K562 (cell line): ENCODE measurements at regions not wholly inside any gene's neighbourhood (a gene's known extent, or its start where the extent isn't known, plus 50 kb on each side); places are given as distances from the start of the nearest gene placed in this dataset.

ENCODE experiments used
- ATF4 ChIP-seq: fragments of 450-650 bp; formaldehyde crosslinking; IDR thresholded peaks from 2 replicates; pipeline ENCODE4 v1.4.0; 2022; ENCODE audit warnings: mild to moderate bottlenecking, moderate library complexity
- GABPB1 ChIP-seq: sonication (generic); formaldehyde crosslinking; IDR thresholded peaks from 2 replicates; pipeline ENCODE4 v1.8.0; 2022; ENCODE audit warnings: mild to moderate bottlenecking, missing genetic modification reagents
- RNF2 ChIP-seq: sonication (generic); IDR thresholded peaks from 2 replicates; pipeline ENCODE4 v1.6.1; 2016
- SIX5 ChIP-seq, 2 experiments: IDR thresholded peaks; 2 replicates each; pipeline ENCODE4 v1.6.1; 2011; ENCODE audit warnings: low read length in 2 of 2, borderline replicate concordance in 1 of 2, low read depth in 1 of 2, mild to moderate bottlenecking in 1 of 2, moderate library complexity in 1 of 2; ENCODE audit not compliant: insufficient read depth in 1 of 2
- TAF15 ChIP-seq: fragments of 200-400 bp; formaldehyde crosslinking; IDR thresholded peaks from 2 replicates; pipeline ENCODE4 v1.6.1; 2017; ENCODE audit warnings: mild to moderate bottlenecking, low read depth, low read length, moderate library complexity
- TCF7L2 ChIP-seq: fragments of 150-350 bp; IDR thresholded peaks from 2 replicates; pipeline ENCODE4 v1.6.1; 2016; ENCODE audit warnings: low read depth, mild to moderate bottlenecking, low read length, moderate library complexity
- THRAP3 ChIP-seq: fragments of 450-650 bp; IDR thresholded peaks from 2 replicates; pipeline ENCODE4 v1.6.1; 2016; ENCODE audit warnings: mild to moderate bottlenecking, inconsistent platforms, borderline replicate concordance
- ZNF263 ChIP-seq: sonication (generic); formaldehyde crosslinking; IDR thresholded peaks from 2 replicates; pipeline ENCODE4 v1.8.0; 2022; ENCODE audit warnings: mild to moderate bottlenecking, missing genetic modification reagents, borderline replicate concordance
- TF ChIP-seq, protein P1 (sequence below): fragments of 450-650 bp; IDR thresholded peaks from 2 replicates; pipeline ENCODE4 v1.6.1; 2016; ENCODE audit warnings: borderline replicate concordance
- TF ChIP-seq, protein P2 (sequence below): sonication (generic); formaldehyde crosslinking; IDR thresholded peaks from 2 replicates; pipeline ENCODE4 v1.8.1; 2023; ENCODE audit warnings: mild to moderate bottlenecking, missing genetic modification reagents, moderate library complexity

DNA sequence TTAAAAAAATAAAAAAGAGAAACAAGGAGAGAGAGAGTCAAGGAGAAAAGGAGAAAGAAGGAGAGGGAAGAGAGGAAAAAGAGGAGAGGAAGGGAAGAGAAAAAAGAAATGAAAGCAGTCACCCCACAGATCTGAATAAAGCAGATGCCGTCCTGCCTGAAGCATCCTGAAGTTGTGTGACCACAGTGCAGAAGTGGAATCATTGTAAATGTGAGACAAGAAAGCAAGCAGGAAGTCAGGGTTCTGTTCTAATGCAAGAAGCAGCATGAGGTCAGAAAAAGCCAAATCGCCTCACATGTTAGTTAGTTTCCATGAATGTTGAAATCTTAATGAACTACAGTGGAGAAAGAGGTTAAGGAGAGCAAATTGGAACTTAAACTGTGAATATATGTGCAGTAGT, 692.5 kb downstream of the CENPC start (continued):
- TF ChIP-seq, protein P1, sequence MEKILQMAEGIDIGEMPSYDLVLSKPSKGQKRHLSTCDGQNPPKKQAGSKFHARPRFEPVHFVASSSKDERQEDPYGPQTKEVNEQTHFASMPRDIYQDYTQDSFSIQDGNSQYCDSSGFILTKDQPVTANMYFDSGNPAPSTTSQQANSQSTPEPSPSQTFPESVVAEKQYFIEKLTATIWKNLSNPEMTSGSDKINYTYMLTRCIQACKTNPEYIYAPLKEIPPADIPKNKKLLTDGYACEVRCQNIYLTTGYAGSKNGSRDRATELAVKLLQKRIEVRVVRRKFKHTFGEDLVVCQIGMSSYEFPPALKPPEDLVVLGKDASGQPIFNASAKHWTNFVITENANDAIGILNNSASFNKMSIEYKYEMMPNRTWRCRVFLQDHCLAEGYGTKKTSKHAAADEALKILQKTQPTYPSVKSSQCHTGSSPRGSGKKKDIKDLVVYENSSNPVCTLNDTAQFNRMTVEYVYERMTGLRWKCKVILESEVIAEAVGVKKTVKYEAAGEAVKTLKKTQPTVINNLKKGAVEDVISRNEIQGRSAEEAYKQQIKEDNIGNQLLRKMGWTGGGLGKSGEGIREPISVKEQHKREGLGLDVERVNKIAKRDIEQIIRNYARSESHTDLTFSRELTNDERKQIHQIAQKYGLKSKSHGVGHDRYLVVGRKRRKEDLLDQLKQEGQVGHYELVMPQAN = no peak
- TF ChIP-seq GABPB1 (CRISPR knock-in tag) (no peak), ZNF263 (CRISPR knock-in tag) (no peak), THRAP3 (no peak), SIX5 (IDR thresholded peaks at IDR 0.05; ENCODE audit: borderline replicate concordance in 1 of 2, insufficient read depth in 1 of 2, low read depth in 1 of 2, low read length in 2 of 2) (no peak), ATF4 (CRISPR knock-in tag) (no peak), TAF15 (no peak), RNF2 (no peak), TCF7L2 (no peak)
- TF ChIP-seq, protein P2, sequence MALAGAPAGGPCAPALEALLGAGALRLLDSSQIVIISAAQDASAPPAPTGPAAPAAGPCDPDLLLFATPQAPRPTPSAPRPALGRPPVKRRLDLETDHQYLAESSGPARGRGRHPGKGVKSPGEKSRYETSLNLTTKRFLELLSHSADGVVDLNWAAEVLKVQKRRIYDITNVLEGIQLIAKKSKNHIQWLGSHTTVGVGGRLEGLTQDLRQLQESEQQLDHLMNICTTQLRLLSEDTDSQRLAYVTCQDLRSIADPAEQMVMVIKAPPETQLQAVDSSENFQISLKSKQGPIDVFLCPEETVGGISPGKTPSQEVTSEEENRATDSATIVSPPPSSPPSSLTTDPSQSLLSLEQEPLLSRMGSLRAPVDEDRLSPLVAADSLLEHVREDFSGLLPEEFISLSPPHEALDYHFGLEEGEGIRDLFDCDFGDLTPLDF (CRISPR knock-in tag) = no peak
